NCI-H510A (cell line): ENCODE measurements at regions not wholly inside any gene's neighbourhood (a gene's known extent, or its start where the extent isn't known, plus 50 kb on each side); places are given as distances from the start of the nearest gene placed in this dataset.
A peak's percentile ranks its signal among the peaks of the same experiment; 100 is the strongest.
"Not testable (repeated sequence)": the region's sequence is repeated elsewhere in the genome, so short reads cannot be mapped to it uniquely, and the experiment has no call there.

Source experiments
- DNase-seq: peaks from one replicate; lab custom pipeline; 2025; lab: John Stamatoyannopoulos, UW

- DNase-seq: no peak
These were observed 480.7 kb downstream of the CD83 start for GRCh38 chr6:14598017-14598864.

DNA sequence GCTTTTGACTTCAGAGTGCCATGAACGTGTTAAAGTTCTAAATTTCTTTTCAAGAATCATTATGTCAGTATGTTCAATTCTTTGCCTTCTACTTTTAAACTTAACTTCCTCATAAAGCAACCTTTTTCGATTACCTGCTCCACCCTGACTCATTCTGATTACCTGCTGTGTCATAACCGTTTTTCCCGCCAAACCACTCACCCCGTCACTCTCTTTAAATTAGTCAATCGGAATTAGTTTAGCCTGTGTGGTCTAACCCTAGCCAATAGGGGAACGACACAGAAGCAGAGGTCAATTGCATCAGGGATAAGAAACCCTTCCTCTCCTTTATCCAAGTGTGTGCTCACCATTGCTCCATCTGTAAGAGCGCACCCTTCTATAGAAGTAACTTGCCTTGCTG is 482.7 kb downstream of the CD83 start:
- DNase-seq: not testable (repeated sequence)

GRCh38 chr6:14601490-14601889 is 483.9 kb downstream of the CD83 start:
- DNase-seq: peak; percentile 88

- DNase-seq: no peak
These were observed 488.8 kb downstream of the CD83 start for GRCh38 chr6:14606353-14606752.

DNA sequence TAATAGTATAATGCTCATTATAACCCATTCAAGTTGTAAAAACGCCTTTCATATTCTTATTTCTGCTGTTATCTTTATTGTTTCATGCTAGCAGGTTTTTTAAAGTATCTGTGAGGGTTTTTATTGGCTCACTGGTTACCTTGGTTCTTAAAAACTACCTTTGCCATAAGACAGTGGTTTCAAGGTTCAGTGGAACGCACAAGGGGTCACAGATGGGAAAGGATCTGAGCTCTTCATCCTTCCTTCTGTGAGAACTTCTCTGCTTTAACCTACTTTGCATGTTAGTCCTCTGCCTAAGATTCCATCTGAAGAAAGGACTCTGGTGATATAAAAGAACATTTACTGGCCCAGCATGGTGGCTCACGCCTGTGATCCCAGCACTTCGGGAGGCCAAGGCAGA is 492.6 kb downstream of the CD83 start:
- DNase-seq: no peak

DNA sequence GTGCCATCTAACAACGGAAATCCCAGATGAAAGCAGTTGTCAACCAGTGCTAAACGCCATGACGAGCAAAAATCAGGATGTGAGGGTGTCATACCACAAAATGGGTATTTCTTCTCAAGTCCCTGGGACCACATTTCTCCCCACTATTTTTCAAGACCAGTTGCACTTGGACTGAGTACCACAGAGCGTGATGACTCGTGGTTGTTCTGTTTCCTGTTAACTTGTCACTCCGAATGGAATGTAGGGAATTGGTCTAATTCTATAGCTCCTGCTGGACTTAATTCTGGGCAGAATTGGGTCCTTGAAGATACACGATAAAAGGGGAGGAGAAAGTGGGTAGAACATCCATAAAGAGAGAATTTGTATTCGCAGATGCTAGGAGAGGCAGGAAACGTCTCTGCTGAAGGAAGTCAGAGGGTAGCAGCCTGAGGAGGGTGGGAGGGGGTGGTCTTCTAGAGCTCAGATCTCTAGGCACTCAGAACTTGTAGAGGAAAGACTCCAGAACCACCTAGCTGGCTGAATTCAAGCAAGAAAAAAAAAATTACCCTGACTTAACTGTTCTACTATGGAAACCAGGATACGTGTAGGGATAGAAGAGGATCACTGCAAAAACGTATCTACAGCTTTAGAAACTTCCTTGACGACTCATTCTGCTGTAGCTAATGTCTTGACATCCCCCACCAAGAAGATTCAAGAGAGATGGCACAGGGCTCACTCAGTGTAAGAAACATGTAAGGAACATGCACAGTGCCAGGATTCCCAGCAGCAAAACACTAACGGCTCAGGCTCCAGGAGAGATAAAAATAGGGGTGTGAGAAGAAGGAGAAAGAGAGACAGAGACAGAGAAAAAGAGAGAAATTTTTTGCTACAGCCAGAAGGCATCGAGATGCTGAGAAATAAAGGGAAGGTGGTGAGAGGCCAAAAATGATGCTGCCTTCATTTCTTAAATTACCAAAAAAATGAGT is 494.7 kb downstream of the CD83 start:
- no peak for DNase-seq

GRCh38 chr6:14614631-14615030 is 497.1 kb downstream of the CD83 start:
- no peak for DNase-seq

GRCh38 chr6:14616656-14617055 is 499.1 kb downstream of the CD83 start:
- DNase-seq: no peak

DNA sequence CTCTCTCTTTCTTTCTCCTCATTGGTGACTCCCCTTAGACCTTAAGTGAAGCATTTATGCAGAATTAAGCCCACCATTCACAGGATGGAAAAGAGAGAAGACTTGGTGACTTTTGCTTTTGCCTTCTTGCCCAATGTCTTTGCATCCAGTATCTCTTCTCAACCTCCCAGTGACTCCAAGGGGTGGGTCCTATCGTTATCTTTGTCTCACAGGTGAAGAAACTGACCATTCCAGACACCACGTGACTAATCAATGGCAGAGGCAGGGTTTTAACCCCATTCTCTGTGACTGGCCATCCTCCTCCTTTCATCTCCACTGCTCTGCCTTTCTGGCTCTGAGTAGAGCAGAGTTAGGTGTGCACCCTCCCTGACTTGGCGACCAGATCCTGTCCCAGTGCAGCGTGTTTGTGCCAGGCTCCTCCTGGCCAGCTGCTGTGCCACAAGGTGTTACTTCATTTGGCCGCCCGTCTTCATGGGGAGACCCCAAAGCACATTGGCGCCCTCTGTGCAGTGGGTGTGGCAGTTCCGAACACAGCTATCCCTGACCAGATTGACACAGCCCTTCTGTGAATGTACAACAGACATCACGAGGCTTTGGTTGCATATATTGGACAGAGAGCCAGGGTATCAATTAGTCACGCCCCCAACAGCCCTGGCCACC is 501.3 kb downstream of the CD83 start:
- no peak for DNase-seq

- DNase-seq: no peak
These were observed 501.8 kb downstream of the CD83 start for GRCh38 chr6:14619419-14619781.

DNA sequence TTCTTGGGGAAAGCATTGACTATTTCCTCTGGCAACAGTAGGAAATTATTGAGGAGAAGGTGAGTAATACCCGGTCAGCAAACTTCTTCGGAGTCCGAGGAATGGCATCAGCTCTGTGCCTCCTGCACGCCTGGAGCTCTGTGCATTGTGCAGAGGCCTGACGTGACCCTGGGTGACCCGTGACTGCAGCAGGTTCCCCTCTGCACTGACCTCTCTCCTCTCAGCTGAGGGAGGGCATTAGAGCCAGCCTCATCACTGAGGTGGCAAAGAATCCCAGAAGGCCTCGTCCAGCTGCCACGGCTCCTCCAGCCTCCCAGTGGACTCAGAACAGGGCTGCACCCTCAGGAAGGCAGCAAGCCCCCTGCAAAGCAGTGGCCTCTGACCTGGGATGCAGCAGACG is 502.9 kb downstream of the CD83 start:
- no peak for DNase-seq

DNA sequence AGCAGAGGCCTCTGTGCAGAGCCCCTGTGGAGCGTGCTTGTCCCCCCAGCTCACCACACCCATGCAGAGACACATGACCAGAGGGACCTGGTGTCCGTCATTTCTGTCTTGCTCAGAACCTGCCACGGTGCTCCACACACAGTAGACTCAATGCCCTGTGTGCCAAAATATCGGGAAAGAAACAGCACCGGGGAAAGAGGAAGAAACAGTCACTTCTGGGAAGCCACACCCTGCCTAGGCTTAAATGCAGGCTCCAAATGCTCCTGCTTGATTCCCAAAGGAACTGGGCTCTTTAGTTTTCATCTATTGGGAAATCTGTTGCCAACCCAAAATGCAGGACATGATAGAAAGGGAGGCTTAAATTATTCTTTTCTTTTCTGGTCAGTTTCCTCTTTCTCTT is 503.9 kb downstream of the CD83 start:
- no peak for DNase-seq

DNA sequence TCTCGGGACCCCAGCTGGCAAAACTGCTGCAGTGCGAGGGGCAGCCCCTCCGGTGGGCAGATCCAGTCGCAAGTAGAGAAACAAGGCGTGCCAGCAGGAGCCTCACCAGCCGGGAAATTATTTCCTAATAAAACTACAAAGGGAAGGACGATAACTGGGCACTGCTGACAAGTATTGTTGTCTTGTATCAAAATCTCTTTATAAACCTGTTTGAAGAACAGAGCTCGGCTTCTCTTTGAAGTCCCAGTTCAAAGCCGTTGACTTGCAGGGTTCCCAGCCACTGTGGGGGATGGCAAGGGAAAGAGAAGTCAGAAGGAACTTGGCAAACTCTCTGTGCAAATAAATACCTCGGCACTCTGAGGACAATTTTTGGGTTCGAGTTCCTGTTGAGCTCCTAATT is 504.5 kb downstream of the CD83 start:
- peak; percentile 8 for DNase-seq

DNA sequence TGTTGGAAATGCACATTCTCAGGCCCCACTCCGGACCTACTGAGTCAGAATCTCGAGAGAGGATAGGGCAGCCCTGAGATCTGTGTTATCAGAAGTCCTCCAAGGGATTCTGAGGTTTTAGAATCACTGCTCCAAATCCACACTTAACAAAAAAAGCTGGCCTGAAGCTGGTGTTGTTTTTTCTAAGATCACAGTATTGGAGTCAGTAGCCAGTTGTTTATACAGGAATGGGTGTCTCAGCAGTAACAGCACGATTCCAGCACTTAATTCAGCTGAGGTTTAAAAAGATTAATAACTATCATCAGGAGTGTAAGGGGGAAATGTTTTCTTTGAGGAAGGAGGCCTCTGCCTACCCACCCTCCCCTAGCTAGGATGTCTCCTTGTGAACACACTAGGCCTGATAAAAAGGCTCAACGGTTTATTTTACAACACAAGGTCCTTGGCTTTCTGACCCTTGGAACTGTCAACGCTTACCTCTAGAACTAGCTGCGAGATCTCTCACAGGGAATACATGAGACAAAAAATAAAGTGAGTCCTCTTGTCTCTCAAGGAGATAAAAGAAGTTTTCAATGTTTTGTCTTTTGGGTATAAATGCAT is 505.4 kb downstream of the CD83 start:
- no peak for DNase-seq

DNA sequence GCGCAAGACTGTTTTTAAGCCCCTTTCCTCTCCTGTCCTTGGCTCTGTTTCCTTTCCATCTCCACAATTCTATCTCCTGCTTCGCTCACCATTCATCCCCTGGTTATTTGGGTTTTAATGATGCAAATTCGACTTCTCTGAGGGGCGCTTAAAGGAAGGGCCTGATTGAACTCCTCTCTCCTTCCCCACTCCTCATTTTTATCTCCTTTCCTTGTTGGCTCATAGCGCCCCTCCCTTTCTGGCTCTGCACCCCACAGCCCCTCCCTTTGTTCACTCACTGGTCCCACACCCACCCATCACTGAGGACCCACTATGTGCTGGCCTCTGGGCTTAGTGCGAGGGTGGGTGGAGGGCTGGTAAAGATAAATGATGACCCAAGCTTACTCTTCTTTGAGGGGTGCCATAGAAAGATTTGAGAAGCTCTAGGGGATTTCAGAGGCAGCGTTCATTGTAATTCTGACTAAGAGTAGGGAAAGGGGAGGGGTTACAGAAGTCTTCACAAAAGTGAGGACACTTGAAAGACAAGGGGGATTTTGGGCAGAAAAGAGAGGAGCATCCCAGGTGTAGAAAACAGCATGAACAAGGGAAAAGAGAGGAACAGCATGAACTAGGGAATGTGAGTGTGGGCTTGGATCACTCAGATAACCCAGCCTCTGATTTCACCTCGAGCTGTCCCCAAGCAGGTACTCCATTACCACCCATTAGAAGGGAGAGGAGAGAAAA is 507.8 kb downstream of the CD83 start:
- no peak for DNase-seq

DNA sequence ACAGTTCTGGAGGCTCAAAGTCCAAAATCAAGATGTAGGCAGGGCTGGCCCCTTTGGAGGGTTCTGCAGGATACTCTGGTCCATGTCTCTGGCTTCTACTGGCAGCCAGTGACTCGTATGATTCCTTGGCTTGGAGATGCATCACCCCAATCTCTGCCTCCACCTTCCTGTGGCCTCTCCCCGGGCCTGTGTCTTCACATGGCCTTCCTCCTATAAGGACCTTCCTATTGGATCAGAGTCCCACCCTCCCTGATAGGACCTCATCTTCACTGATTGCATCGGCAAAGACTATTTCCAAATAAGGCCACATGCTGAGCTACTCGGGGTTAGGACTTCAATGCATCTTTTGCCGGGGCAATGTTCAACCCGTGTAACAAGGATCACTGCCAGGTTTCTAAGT is 509.0 kb downstream of the CD83 start:
- DNase-seq: no peak

GRCh38 chr6:14630016-14630415 is 512.4 kb downstream of the CD83 start:
- no peak for DNase-seq

DNA sequence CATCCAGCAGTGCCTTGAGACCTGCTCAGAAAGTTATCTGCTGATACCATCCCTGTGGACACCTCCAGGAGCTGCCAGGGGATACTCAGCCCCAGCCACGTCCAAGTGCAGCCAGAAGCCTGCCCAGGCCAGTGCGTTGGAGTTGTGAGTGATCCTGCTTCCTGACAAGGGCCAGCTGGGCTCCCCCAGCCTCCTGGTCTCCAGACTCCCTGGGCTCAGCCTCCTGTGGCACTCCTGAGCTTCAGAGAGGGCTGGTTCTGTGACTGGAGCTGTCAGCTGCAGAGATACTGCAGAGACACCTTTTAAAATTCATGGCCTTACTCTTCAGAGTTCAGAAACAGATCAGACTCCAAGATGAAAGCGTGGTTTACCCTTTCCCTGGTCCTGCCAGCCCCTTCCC is 515.9 kb downstream of the CD83 start:
- no peak for DNase-seq

DNA sequence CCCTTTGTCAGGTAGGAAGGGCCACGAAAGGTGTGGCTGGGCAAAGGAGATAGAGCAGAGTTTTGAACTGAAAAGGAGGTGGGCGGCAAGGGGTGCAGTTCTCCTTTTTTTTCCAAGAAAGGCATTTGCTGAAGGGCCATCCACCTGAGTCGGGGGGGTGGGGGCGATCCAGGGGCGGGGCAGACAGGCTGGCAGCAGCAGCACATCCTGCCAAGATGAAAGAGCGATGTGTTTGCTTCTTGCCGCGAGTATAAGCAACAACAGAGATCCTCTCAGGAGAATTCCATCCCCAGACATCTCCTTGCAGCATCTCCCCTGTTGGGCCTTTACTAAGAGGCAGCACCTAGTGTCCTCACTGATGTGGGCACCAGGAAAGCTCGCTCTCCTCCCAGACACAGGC is 516.5 kb downstream of the CD83 start:
- DNase-seq: no peak

- DNase-seq: no peak
These were observed 517.6 kb downstream of the CD83 start for GRCh38 chr6:14635195-14635594.

- DNase-seq: no peak
These were observed 518.5 kb downstream of the CD83 start for GRCh38 chr6:14635934-14636591.
